K562 (cell line): ENCODE measurements at regions not wholly inside any gene's neighbourhood (a gene's known extent, or its start where the extent isn't known, plus 50 kb on each side); places are given as distances from the start of the nearest gene placed in this dataset.

Source experiments
- ATAC-seq: fragments of 200-7000 bp; cut with Tn5 transposase; 3 replicates; pipeline ENCODE4 v1.9.1; 2020; ENCODE audit warnings: moderate library complexity
- BruUV-seq: library from RNA; stranded (reverse); fragments of 400-500 nt; replicated peaks from 2 replicates; lab custom pipeline; 2021; lab: Mats Ljungman, UMichigan
- CTCF ChIA-PET: fragments of 300-600 bp; formaldehyde crosslinking; extraction: SDS; loops from one replicate; lab custom pipeline; 2021; ENCODE audit warnings: low intra/inter-chr PET ratio; lab: Yijun Ruan, JAX
- POLR2A ChIA-PET: fragments of 300-600, 350-650 bp; sonication (Branson Sonifier 250); formaldehyde crosslinking; extraction: SDS; loops from one replicate; lab custom pipeline; 2021; ENCODE audit warnings: antibody characterized with exemption, inconsistent platforms; lab: Yijun Ruan, JAX
- DNase-seq, 4 experiments: peaks; one replicate each; pipeline versions ENCODE4 v3.0.0 to v3.0.0-alpha.2; 2011 to 2018; ENCODE audit warnings: low spot score in 3 of 4, mixed read lengths in 3 of 4; ENCODE audit errors: extremely low read depth in 1 of 4
- FAIRE-seq: peaks from 2 replicates; lab custom pipeline; 2011; peaks lifted over from hg19 to GRCh38; lab: Jason Lieb, UNC
- H2AFZ ChIP-seq: 2 replicates; pipeline ENCODE4 v1.6.0; 2011; ENCODE audit warnings: low read depth, low read length, control low read depth, inconsistent platforms
- H3K27ac ChIP-seq: fragments of 200-600 bp; 3 replicates; pipeline ENCODE4 v1.8.0; 2011; ENCODE audit warnings: low read depth, mild to moderate bottlenecking, control low read depth, inconsistent platforms, low read length, moderate library complexity, mixed read lengths; ENCODE audit errors: extremely low read depth
- H3K27me3 ChIP-seq, 2 experiments: fragments of 300-600 bp in 1 of 2; 2 replicates in 1 of 2; 3 replicates in 1 of 2; pipeline versions ENCODE4 v1.6.0 to v1.8.0; 2011; ENCODE audit warnings: inconsistent platforms in 2 of 2, low read length in 2 of 2, mild to moderate bottlenecking in 1 of 2, mixed read lengths in 1 of 2, moderate library complexity in 1 of 2; ENCODE audit not compliant: control insufficient read depth in 2 of 2, insufficient read depth in 2 of 2
- H3K36me3 ChIP-seq: fragments of 300-600 bp; 3 replicates; pipeline ENCODE4 v1.8.0; 2011; ENCODE audit warnings: mild to moderate bottlenecking, low read length, inconsistent platforms; ENCODE audit not compliant: control insufficient read depth, insufficient read depth
- H3K4me1 ChIP-seq, 2 experiments: fragments of 200-600 bp in 1 of 2; replicated peaks in 1 of 2; 2 replicates in 1 of 2; 3 replicates in 1 of 2; pipeline versions ENCODE4 v1.5.1 to v1.8.0; 2011; ENCODE audit warnings: inconsistent platforms in 2 of 2, low read length in 2 of 2, mild to moderate bottlenecking in 1 of 2, mixed read lengths in 1 of 2, moderate library complexity in 1 of 2; ENCODE audit not compliant: control insufficient read depth in 2 of 2, insufficient read depth in 2 of 2
- H3K4me2 ChIP-seq: 2 replicates; pipeline ENCODE4 v1.6.1; 2011; ENCODE audit warnings: low read length, control low read depth, inconsistent platforms, mixed read lengths; ENCODE audit not compliant: insufficient read depth
- H3K4me3 ChIP-seq: fragments of 200-600 bp; sonication (generic), shearing (Covaris generic); 2 replicates; pipeline ENCODE4 v1.5.1; 2016; ENCODE audit warnings: control low read depth, inconsistent platforms
- H3K79me2 ChIP-seq: fragments of 200-600 bp; 3 replicates; pipeline ENCODE4 v1.8.0; 2011; ENCODE audit warnings: low read length, inconsistent platforms; ENCODE audit not compliant: control insufficient read depth, insufficient read depth
- H3K9ac ChIP-seq, 2 experiments: 2 replicates each; pipeline versions ENCODE4 v1.6.0 to v1.6.1; 2011; ENCODE audit warnings: low read depth in 2 of 2, low read length in 2 of 2, control low read depth in 1 of 2, inconsistent platforms in 1 of 2, mild to moderate bottlenecking in 1 of 2, mixed read lengths in 1 of 2; ENCODE audit not compliant: insufficient read depth in 1 of 2
- H3K9me1 ChIP-seq: one replicate; pipeline ENCODE4 v1.6.0; 2011; ENCODE audit warnings: inconsistent platforms, mild to moderate bottlenecking, low read length, moderate library complexity; ENCODE audit not compliant: control insufficient read depth, insufficient read depth
- H3K9me3 ChIP-seq: replicated peaks from 2 replicates; pipeline ENCODE4 v1.5.1; 2011; ENCODE audit warnings: low read depth, low read length, inconsistent platforms; ENCODE audit not compliant: control insufficient read depth, insufficient read depth
- H4K20me1 ChIP-seq: replicated peaks from 2 replicates; pipeline ENCODE4 v1.6.1; 2011; ENCODE audit warnings: low read length, inconsistent platforms, mixed read lengths; ENCODE audit not compliant: control insufficient read depth, insufficient read depth
- BRD4 ChIP-seq: fragments of 200-600 bp; sonication (generic); IDR thresholded peaks from 2 replicates; pipeline ENCODE4 v1.6.1; 2017; ENCODE audit warnings: inconsistent platforms
- SAFB ChIP-seq: fragments of 200-400 bp; formaldehyde crosslinking; IDR thresholded peaks from 2 replicates; pipeline ENCODE4 v1.6.1; 2017; ENCODE audit warnings: low read depth, low read length, borderline replicate concordance
- SMAD1 ChIP-seq: fragments of 150-350 bp; IDR thresholded peaks from 2 replicates; pipeline ENCODE4 v1.6.1; 2014; ENCODE audit warnings: low read length, low read depth; ENCODE audit not compliant: partially characterized antibody
- ZC3H11A ChIP-seq: IDR thresholded peaks from 2 replicates; pipeline ENCODE4 v1.6.1; 2012; ENCODE audit warnings: low read depth, low read length, improper control_type of control experiment
- ZKSCAN1 ChIP-seq: fragments of 150-350 bp; IDR thresholded peaks from 2 replicates; pipeline ENCODE4 v1.6.1; 2016; ENCODE audit warnings: low read depth, low read length
- ZNF347 ChIP-seq: fragments of 450-650 bp; formaldehyde crosslinking; IDR thresholded peaks from 2 replicates; pipeline ENCODE4 v1.4.0; 2020; ENCODE audit warnings: low read depth, mild to moderate bottlenecking, moderate library complexity
- ZNF699 ChIP-seq: fragments of 250-450 bp; sonication (Bioruptor Pico); IDR thresholded peaks from 2 replicates; pipeline ENCODE4 v1.8.0; 2021; ENCODE audit warnings: mild to moderate bottlenecking, moderate library complexity; ENCODE audit not compliant: insufficient replicate concordance
- WGBS: fragments of 100-300 bp; shearing (Covaris generic); methylation state at CpG from one replicate; pipeline ENCODE4 v1.1.6; 2016; ENCODE audit warnings: low coverage, mixed read lengths; ENCODE audit not compliant: insufficient coverage; ENCODE audit errors: missing lambda C conversion rate; 5-methylcytosine and 5-hydroxymethylcytosine counted together
- in situ Hi-C: fragments of 300-500 bp; cut with MboI; formaldehyde crosslinking; loops from 4 replicates; pipeline ENCODE4 v1.15.0; 2018; ENCODE audit warnings: inconsistent platforms, mixed read lengths
- intact Hi-C: fragments of 100-400 bp; cut with micrococcal nuclease; formaldehyde crosslinking; loops from 2 replicates; pipeline ENCODE4 v1.14.2; 2022
- TF ChIP-seq, protein P1 (sequence below): fragments of 450-650 bp; IDR thresholded peaks from 2 replicates; pipeline ENCODE4 v1.6.1; 2017; ENCODE audit warnings: mild to moderate bottlenecking, moderate library complexity
- TF ChIP-seq, protein P2 (sequence below): sonication (generic); formaldehyde crosslinking; IDR thresholded peaks from 2 replicates; pipeline ENCODE4 v1.9.0; 2022; ENCODE audit warnings: mild to moderate bottlenecking, missing genetic modification reagents

DNA sequence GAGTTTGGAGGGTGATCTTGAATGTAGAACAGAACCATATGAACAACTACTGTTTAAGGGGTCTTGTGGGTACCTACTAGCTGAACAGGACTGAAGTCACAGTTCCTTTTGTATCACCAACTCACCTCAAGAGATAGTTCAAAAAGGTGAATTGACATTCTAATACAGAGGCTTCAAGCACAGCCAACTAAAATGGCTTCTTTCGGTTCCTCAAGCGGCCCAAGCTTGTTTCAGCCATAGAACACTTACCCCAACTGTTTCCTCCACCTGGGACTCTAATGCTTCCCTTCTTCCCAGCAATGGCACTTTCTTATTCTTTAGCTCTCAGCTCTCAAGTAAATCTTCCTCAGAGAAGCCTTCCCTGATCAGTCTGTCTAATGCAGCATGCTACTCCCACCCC, 277.5 kb upstream of the GK2 start:
- Histone ChIP-seq H3K27me3 (no peaks in the 10 kb centered on the region), H3K4me2 (no peak overlapping the region), H3K9me3 (no peaks in the 10 kb centered on the region), H3K27ac (no peak overlapping the region), H3K9me1 (no peaks in the 10 kb centered on the region), H3K4me1 (no peaks in the 10 kb centered on the region), H3K4me3 (no peak overlapping the region), H3K36me3 (no peaks in the 10 kb centered on the region), H2AFZ (peak overlapping the region; percentile 49; the same call in 1 of the 2 replicates), H3K79me2 (no peaks in the 10 kb centered on the region), H4K20me1 (no peaks in the 10 kb centered on the region), H3K9ac (no peak overlapping the region)
- ChIA-PET CTCF (no interaction called here), POLR2A (no interaction called here)
- intact Hi-C loops (no loop called here), in situ Hi-C loops (no loop called here)
- FAIRE-seq: no peak
- DNase-seq: no peak
- 59% methylated on average over 2 of the region's 2 CpGs for WGBS
- BruUV-seq: no TSS peak
- ATAC-seq: no peak
- TF ChIP-seq SMAD1 (no peak), ZNF347 (no peak), SAFB (no peak), BRD4 (no peak), ZKSCAN1 (no peak), ZNF699 (CRISPR knock-in tag) (no peak), ZC3H11A (no peak)
- TF ChIP-seq, protein P1, sequence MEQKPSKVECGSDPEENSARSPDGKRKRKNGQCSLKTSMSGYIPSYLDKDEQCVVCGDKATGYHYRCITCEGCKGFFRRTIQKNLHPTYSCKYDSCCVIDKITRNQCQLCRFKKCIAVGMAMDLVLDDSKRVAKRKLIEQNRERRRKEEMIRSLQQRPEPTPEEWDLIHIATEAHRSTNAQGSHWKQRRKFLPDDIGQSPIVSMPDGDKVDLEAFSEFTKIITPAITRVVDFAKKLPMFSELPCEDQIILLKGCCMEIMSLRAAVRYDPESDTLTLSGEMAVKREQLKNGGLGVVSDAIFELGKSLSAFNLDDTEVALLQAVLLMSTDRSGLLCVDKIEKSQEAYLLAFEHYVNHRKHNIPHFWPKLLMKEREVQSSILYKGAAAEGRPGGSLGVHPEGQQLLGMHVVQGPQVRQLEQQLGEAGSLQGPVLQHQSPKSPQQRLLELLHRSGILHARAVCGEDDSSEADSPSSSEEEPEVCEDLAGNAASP: no peak
- TF ChIP-seq, protein P2, sequence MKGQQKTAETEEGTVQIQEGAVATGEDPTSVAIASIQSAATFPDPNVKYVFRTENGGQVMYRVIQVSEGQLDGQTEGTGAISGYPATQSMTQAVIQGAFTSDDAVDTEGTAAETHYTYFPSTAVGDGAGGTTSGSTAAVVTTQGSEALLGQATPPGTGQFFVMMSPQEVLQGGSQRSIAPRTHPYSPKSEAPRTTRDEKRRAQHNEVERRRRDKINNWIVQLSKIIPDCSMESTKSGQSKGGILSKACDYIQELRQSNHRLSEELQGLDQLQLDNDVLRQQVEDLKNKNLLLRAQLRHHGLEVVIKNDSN (CRISPR knock-in tag): no peak
